Astrocyte (in vitro differentiated cells and primary cell): ENCODE measurements at regions not wholly inside any gene's neighbourhood (a gene's known extent, or its start where the extent isn't known, plus 50 kb on each side); places are given as distances from the start of the nearest gene placed in this dataset.
A peak's percentile ranks its signal among the peaks of the same experiment; 100 is the strongest.
"Not testable (repeated sequence)": the region's sequence is repeated elsewhere in the genome, so short reads cannot be mapped to it uniquely, and the experiment has no call there.

Source experiments
- DNase-seq: peaks from one replicate; pipeline ENCODE4 v3.0.0-alpha.2; 2010; ENCODE audit warnings: low read depth
- FAIRE-seq: peaks from 2 replicates; lab custom pipeline; 2011; peaks lifted over from hg19 to GRCh38; lab: Jason Lieb, UNC
- H2AFZ ChIP-seq: 2 replicates; pipeline ENCODE4 v1.6.0; 2012; ENCODE audit warnings: low read depth, low read length, inconsistent platforms
- H3K27ac ChIP-seq: 2 replicates; pipeline ENCODE4 v1.5.1; 2011; ENCODE audit warnings: low read depth, low read length, inconsistent platforms
- H3K27me3 ChIP-seq: 2 replicates; pipeline ENCODE4 v1.6.0; 2011; ENCODE audit warnings: low read length, inconsistent platforms; ENCODE audit not compliant: insufficient read depth
- H3K36me3 ChIP-seq: 2 replicates; pipeline ENCODE4 v1.5.1; 2011; ENCODE audit warnings: low read length, inconsistent platforms; ENCODE audit not compliant: insufficient read depth
- H3K4me1 ChIP-seq: 2 replicates; pipeline ENCODE4 v1.5.1; 2011; ENCODE audit warnings: low read length, inconsistent platforms; ENCODE audit not compliant: insufficient read depth
- H3K4me2 ChIP-seq: 2 replicates; pipeline ENCODE4 v1.6.0; 2012; ENCODE audit warnings: low read length, inconsistent platforms
- H3K4me3 ChIP-seq: 2 replicates; pipeline ENCODE4 v1.5.1; 2011; ENCODE audit warnings: low read depth, mild to moderate bottlenecking, low read length, inconsistent platforms; ENCODE audit not compliant: insufficient read depth
- H3K79me2 ChIP-seq: 2 replicates; pipeline ENCODE4 v1.6.0; 2012; ENCODE audit warnings: mild to moderate bottlenecking, low read length, inconsistent platforms; ENCODE audit not compliant: insufficient read depth
- H3K9ac ChIP-seq: 2 replicates; pipeline ENCODE4 v1.6.0; 2012; ENCODE audit warnings: mild to moderate bottlenecking, low read length, inconsistent platforms
- H3K9me3 ChIP-seq: 2 replicates; pipeline ENCODE4 v1.5.1; 2012; ENCODE audit warnings: low read depth, mild to moderate bottlenecking, low read length, inconsistent platforms; ENCODE audit not compliant: insufficient read depth
- H4K20me1 ChIP-seq: 2 replicates; pipeline ENCODE4 v1.6.0; 2012; ENCODE audit warnings: low read length, inconsistent platforms; ENCODE audit not compliant: insufficient read depth
- H3K27ac Mint-ChIP-seq: one replicate; pipeline ENCODE4 v1.8.0; 2021; ENCODE audit warnings: mild to moderate bottlenecking, mixed read lengths; ENCODE audit not compliant: unreplicated experiment
- H3K27me3 Mint-ChIP-seq: one replicate; pipeline ENCODE4 v1.8.0; 2021; ENCODE audit warnings: low read depth, mixed read lengths; ENCODE audit not compliant: unreplicated experiment
- H3K36me3 Mint-ChIP-seq: one replicate; pipeline ENCODE4 v1.8.0; 2021; ENCODE audit warnings: low read depth, mixed read lengths; ENCODE audit not compliant: unreplicated experiment
- H3K4me1 Mint-ChIP-seq: one replicate; pipeline ENCODE4 v1.8.0; 2021; ENCODE audit warnings: low read depth, mixed read lengths; ENCODE audit not compliant: unreplicated experiment
- H3K4me3 Mint-ChIP-seq: one replicate; pipeline ENCODE4 v1.8.0; 2021; ENCODE audit warnings: mild to moderate bottlenecking, moderate library complexity, mixed read lengths; ENCODE audit not compliant: unreplicated experiment
- H3K9me3 Mint-ChIP-seq: one replicate; pipeline ENCODE4 v1.8.0; 2021; ENCODE audit warnings: mild to moderate bottlenecking, mixed read lengths; ENCODE audit not compliant: unreplicated experiment
- CTCF ChIP-seq: IDR thresholded peaks from 2 replicates; pipeline ENCODE4 v1.5.1; 2011; ENCODE audit warnings: low read depth, mild to moderate bottlenecking, inconsistent platforms, low read length, moderate library complexity; ENCODE audit not compliant: insufficient read depth
- EZH2 ChIP-seq: IDR thresholded peaks from 2 replicates; pipeline ENCODE4 v1.6.1; 2012; ENCODE audit warnings: mild to moderate bottlenecking, low read length, inconsistent platforms; ENCODE audit not compliant: insufficient read depth

- no peaks in the 10 kb centered on the region for H3K27me3 ChIP-seq
- H2AFZ ChIP-seq: no peak overlapping the region
- no peak overlapping the region for H3K9ac ChIP-seq
- Mint-ChIP-seq H3K4me3 (no peak overlapping the region), H3K27ac (no peak overlapping the region), H3K4me1 (peaks cover 3% of the 10 kb centered on the region), H3K9me3 (peaks cover 10% of the 10 kb centered on the region), H3K27me3 (no peaks in the 10 kb centered on the region), H3K36me3 (no peaks in the 10 kb centered on the region)
- no peak for TF ChIP-seq CTCF
- no peak for TF ChIP-seq EZH2
- H4K20me1 ChIP-seq: no peaks in the 10 kb centered on the region
- H3K27ac ChIP-seq: no peak overlapping the region
- H3K79me2 ChIP-seq: no peaks in the 10 kb centered on the region
- H3K4me1 ChIP-seq: peaks cover under 1% of the 10 kb centered on the region
- H3K4me3 ChIP-seq: no peak overlapping the region
- no peak overlapping the region for H3K4me2 ChIP-seq
- no peaks in the 10 kb centered on the region for H3K9me3 ChIP-seq
- DNase-seq (no peak), FAIRE-seq (no peak)
- H3K36me3 ChIP-seq: no peaks in the 10 kb centered on the region
These were observed 218.6 kb upstream of the SLC38A2 start for GRCh38 chr12:46590991-46591703.

GRCh38 chr12:46585854-46586621 lies 213.5 kb upstream of the SLC38A2 start:
- H3K4me2 ChIP-seq: peak overlapping the region; percentile 57
- Mint-ChIP-seq H3K9me3 (peaks cover 33% of the 10 kb centered on the region), H3K4me1 (peaks cover 11% of the 10 kb centered on the region), H3K4me3 (no peak overlapping the region), H3K27ac (peak overlapping the region; percentile 28), H3K27me3 (no peaks in the 10 kb centered on the region), H3K36me3 (no peaks in the 10 kb centered on the region)
- DNase-seq (peak; percentile 77), FAIRE-seq (no peak)
- no peak overlapping the region for H3K27ac ChIP-seq
- no peaks in the 10 kb centered on the region for H3K36me3 ChIP-seq
- no peaks in the 10 kb centered on the region for H3K27me3 ChIP-seq
- TF ChIP-seq EZH2: no peak
- H3K4me1 ChIP-seq: peaks cover 8% of the 10 kb centered on the region
- H3K79me2 ChIP-seq: no peaks in the 10 kb centered on the region
- H3K4me3 ChIP-seq: no peak overlapping the region
- H4K20me1 ChIP-seq: no peaks in the 10 kb centered on the region
- no peak overlapping the region for H3K9ac ChIP-seq
- peak overlapping the region; percentile 50 for H2AFZ ChIP-seq
- peaks cover 4% of the 10 kb centered on the region for H3K9me3 ChIP-seq

GRCh38 chr12:46584098-46584497 lies 211.5 kb upstream of the SLC38A2 start:
- FAIRE-seq: not testable (repeated sequence)

GRCh38 chr12:46581990-46582389 lies 209.4 kb upstream of the SLC38A2 start:
- Mint-ChIP-seq H3K4me1 (peaks cover 11% of the 10 kb centered on the region), H3K9me3 (peaks cover 27% of the 10 kb centered on the region)
- not testable (repeated sequence) for H3K9me3 ChIP-seq, DNase-seq, H3K4me3 ChIP-seq, H3K4me1 ChIP-seq, H3K9ac ChIP-seq, H3K4me3 Mint-ChIP-seq, H3K27me3 ChIP-seq, H3K36me3 ChIP-seq, H3K79me2 ChIP-seq, H3K27me3 Mint-ChIP-seq, FAIRE-seq, H3K27ac ChIP-seq, H4K20me1 ChIP-seq, H3K4me2 ChIP-seq, H3K36me3 Mint-ChIP-seq, H3K27ac Mint-ChIP-seq, H2AFZ ChIP-seq

More at GRCh38 chr12:46584098-46584497, 211.5 kb upstream of the SLC38A2 start:
- H3K4me1 ChIP-seq, H3K4me3 ChIP-seq, H3K36me3 Mint-ChIP-seq, H3K4me2 ChIP-seq, DNase-seq, H3K27me3 ChIP-seq, H4K20me1 ChIP-seq, H3K27ac ChIP-seq, H3K4me3 Mint-ChIP-seq, H3K9ac ChIP-seq, H2AFZ ChIP-seq, H3K36me3 ChIP-seq, H3K27ac Mint-ChIP-seq, H3K9me3 ChIP-seq, H3K79me2 ChIP-seq, H3K27me3 Mint-ChIP-seq: not testable (repeated sequence)
- peaks cover 34% of the 10 kb centered on the region for H3K9me3 Mint-ChIP-seq
- peaks cover 11% of the 10 kb centered on the region for H3K4me1 Mint-ChIP-seq
